ENCODE measurements at regions not wholly inside any gene's neighbourhood (a gene's known extent, or its start where the extent isn't known, plus 50 kb on each side); places are given as distances from the start of the nearest gene placed in this dataset.

DNA sequence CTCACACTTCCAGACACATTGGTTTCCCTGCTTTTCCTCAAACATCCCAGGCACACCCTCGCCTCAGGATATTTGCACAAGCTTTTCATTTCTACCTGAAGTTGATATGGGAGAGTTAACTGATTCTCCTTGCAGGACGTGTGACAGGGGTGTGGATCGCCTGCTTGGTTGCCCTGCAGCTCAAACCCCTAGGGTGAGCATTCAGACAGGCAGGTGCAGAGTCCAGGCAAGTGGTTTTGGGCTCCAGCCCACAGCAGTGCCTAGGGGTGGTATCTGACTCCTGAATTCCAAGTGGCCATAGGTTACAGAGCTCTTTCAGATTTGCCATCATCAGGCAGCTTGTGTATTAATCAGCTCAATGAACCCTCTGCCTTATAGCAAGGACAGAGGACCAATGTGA lies 1104.2 kb upstream of the IGFBP7 start:
- Histone ChIP-seq H3K4me2 (no peak overlapping the region), H3K79me2 (replicated peaks; ENCODE audit: insufficient read depth) (no peaks in the 10 kb centered on the region), H3K9me2 (ENCODE audit: insufficient read depth) (peaks cover 17% of the 10 kb centered on the region), H4K20me1 (replicated peaks; ENCODE audit: insufficient read depth) (no peaks in the 10 kb centered on the region), H3K27me3 (ENCODE audit: insufficient read depth) (no peaks in the 10 kb centered on the region), H3K4me3 (no peak overlapping the region), H3F3A (replicated peaks; ENCODE audit: low read depth) (no peaks in the 10 kb centered on the region), H3K4me1 (ENCODE audit: insufficient read depth) (peaks cover 20% of the 10 kb centered on the region), H3K36me3 (ENCODE audit: insufficient read depth) (0 out of 2 replicates have a peak, but pooled peaks cover under 1% of the 10 kb centered on the region), H3K27ac (ENCODE audit: low read depth) (0 out of 2 replicates have a peak overlapping the region, but pooled peaks have one; percentile 52), H2AFZ (no peak overlapping the region; the same call in 1 of the 2 replicates)
- ATAC-seq = peak; percentile 82
- TF ChIP-seq, protein P1, sequence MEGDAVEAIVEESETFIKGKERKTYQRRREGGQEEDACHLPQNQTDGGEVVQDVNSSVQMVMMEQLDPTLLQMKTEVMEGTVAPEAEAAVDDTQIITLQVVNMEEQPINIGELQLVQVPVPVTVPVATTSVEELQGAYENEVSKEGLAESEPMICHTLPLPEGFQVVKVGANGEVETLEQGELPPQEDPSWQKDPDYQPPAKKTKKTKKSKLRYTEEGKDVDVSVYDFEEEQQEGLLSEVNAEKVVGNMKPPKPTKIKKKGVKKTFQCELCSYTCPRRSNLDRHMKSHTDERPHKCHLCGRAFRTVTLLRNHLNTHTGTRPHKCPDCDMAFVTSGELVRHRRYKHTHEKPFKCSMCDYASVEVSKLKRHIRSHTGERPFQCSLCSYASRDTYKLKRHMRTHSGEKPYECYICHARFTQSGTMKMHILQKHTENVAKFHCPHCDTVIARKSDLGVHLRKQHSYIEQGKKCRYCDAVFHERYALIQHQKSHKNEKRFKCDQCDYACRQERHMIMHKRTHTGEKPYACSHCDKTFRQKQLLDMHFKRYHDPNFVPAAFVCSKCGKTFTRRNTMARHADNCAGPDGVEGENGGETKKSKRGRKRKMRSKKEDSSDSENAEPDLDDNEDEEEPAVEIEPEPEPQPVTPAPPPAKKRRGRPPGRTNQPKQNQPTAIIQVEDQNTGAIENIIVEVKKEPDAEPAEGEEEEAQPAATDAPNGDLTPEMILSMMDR (conservative IDR thresholded peaks at IDR 0.05; ENCODE audit: low read depth in 2 of 2) = no peak
- TF ChIP-seq JUNB (IDR thresholded peaks at IDR 0.05; ENCODE audit: unreplicated experiment) = no peak
- TF ChIP-seq NANOG (IDR thresholded peaks at IDR 0.05; ENCODE audit: borderline replicate concordance) = no peak
- TF ChIP-seq, protein P2, sequence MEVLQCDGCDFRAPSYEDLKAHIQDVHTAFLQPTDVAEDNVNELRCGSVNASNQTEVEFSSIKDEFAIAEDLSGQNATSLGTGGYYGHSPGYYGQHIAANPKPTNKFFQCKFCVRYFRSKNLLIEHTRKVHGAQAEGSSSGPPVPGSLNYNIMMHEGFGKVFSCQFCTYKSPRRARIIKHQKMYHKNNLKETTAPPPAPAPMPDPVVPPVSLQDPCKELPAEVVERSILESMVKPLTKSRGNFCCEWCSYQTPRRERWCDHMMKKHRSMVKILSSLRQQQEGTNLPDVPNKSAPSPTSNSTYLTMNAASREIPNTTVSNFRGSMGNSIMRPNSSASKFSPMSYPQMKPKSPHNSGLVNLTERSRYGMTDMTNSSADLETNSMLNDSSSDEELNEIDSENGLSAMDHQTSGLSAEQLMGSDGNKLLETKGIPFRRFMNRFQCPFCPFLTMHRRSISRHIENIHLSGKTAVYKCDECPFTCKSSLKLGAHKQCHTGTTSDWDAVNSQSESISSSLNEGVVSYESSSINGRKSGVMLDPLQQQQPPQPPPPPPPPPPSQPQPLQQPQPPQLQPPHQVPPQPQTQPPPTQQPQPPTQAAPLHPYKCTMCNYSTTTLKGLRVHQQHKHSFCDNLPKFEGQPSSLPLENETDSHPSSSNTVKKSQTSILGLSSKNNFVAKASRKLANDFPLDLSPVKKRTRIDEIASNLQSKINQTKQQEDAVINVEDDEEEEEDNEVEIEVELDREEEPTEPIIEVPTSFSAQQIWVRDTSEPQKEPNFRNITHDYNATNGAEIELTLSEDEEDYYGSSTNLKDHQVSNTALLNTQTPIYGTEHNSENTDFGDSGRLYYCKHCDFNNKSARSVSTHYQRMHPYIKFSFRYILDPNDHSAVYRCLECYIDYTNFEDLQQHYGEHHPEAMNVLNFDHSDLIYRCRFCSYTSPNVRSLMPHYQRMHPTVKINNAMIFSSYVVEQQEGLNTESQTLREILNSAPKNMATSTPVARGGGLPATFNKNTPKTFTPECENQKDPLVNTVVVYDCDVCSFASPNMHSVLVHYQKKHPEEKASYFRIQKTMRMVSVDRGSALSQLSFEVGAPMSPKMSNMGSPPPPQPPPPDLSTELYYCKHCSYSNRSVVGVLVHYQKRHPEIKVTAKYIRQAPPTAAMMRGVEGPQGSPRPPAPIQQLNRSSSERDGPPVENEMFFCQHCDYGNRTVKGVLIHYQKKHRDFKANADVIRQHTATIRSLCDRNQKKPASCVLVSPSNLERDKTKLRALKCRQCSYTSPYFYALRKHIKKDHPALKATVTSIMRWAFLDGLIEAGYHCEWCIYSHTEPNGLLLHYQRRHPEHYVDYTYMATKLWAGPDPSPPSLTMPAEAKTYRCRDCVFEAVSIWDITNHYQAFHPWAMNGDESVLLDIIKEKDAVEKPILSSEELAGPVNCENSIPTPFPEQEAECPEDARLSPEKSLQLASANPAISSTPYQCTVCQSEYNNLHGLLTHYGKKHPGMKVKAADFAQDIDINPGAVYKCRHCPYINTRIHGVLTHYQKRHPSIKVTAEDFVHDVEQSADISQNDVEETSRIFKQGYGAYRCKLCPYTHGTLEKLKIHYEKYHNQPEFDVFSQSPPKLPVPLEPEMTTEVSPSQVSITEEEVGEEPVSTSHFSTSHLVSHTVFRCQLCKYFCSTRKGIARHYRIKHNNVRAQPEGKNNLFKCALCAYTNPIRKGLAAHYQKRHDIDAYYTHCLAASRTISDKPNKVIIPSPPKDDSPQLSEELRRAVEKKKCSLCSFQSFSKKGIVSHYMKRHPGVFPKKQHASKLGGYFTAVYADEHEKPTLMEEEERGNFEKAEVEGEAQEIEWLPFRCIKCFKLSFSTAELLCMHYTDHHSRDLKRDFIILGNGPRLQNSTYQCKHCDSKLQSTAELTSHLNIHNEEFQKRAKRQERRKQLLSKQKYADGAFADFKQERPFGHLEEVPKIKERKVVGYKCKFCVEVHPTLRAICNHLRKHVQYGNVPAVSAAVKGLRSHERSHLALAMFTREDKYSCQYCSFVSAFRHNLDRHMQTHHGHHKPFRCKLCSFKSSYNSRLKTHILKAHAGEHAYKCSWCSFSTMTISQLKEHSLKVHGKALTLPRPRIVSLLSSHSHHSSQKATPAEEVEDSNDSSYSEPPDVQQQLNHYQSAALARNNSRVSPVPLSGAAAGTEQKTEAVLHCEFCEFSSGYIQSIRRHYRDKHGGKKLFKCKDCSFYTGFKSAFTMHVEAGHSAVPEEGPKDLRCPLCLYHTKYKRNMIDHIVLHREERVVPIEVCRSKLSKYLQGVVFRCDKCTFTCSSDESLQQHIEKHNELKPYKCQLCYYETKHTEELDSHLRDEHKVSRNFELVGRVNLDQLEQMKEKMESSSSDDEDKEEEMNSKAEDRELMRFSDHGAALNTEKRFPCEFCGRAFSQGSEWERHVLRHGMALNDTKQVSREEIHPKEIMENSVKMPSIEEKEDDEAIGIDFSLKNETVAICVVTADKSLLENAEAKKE (CRISPR knock-in tag; IDR thresholded peaks at IDR 0.05) = no peak
- no peak for TF ChIP-seq CREB1 (CRISPR knock-in tag; IDR thresholded peaks at IDR 0.05; ENCODE audit: low read depth)
- no peak for TF ChIP-seq STAT1 (IDR thresholded peaks at IDR 0.05; ENCODE audit: unreplicated experiment)
- TF ChIP-seq EZH2 (IDR thresholded peaks at IDR 0.05; ENCODE audit: low read depth, unreplicated experiment) = no peak
- no peak for TF ChIP-seq ZNF114 (CRISPR knock-in tag; IDR thresholded peaks at IDR 0.05)
- TF ChIP-seq, protein P3, sequence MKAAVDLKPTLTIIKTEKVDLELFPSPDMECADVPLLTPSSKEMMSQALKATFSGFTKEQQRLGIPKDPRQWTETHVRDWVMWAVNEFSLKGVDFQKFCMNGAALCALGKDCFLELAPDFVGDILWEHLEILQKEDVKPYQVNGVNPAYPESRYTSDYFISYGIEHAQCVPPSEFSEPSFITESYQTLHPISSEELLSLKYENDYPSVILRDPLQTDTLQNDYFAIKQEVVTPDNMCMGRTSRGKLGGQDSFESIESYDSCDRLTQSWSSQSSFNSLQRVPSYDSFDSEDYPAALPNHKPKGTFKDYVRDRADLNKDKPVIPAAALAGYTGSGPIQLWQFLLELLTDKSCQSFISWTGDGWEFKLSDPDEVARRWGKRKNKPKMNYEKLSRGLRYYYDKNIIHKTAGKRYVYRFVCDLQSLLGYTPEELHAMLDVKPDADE (IDR thresholded peaks at IDR 0.05) = no peak
- TF ChIP-seq ZNF331 (CRISPR knock-in tag; IDR thresholded peaks at IDR 0.05; ENCODE audit: low read depth) = no peak
- no peak for TF ChIP-seq POLR2AphosphoS5 (IDR thresholded peaks at IDR 0.05; ENCODE audit: low read depth)
- no peak for TF ChIP-seq EZH2phosphoT487 (IDR thresholded peaks at IDR 0.05; ENCODE audit: unreplicated experiment)
- TF ChIP-seq, protein P4, sequence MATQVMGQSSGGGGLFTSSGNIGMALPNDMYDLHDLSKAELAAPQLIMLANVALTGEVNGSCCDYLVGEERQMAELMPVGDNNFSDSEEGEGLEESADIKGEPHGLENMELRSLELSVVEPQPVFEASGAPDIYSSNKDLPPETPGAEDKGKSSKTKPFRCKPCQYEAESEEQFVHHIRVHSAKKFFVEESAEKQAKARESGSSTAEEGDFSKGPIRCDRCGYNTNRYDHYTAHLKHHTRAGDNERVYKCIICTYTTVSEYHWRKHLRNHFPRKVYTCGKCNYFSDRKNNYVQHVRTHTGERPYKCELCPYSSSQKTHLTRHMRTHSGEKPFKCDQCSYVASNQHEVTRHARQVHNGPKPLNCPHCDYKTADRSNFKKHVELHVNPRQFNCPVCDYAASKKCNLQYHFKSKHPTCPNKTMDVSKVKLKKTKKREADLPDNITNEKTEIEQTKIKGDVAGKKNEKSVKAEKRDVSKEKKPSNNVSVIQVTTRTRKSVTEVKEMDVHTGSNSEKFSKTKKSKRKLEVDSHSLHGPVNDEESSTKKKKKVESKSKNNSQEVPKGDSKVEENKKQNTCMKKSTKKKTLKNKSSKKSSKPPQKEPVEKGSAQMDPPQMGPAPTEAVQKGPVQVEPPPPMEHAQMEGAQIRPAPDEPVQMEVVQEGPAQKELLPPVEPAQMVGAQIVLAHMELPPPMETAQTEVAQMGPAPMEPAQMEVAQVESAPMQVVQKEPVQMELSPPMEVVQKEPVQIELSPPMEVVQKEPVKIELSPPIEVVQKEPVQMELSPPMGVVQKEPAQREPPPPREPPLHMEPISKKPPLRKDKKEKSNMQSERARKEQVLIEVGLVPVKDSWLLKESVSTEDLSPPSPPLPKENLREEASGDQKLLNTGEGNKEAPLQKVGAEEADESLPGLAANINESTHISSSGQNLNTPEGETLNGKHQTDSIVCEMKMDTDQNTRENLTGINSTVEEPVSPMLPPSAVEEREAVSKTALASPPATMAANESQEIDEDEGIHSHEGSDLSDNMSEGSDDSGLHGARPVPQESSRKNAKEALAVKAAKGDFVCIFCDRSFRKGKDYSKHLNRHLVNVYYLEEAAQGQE (IDR thresholded peaks at IDR 0.05; ENCODE audit: unreplicated experiment) = no peak
- Mint-ChIP-seq H3K36me3 (ENCODE audit: low read depth) (peaks cover 3% of the 10 kb centered on the region; the same call in 1 of the 3 replicates), H3K4me1 (peaks cover 40% of the 10 kb centered on the region), H3K27ac (peak overlapping the region; percentile 61), H3K4me3 (no peak overlapping the region), H3K9me3 (no peaks in the 10 kb centered on the region), H3K27me3 (ENCODE audit: insufficient read depth, low read depth, poor library complexity) (peaks cover 5% of the 10 kb centered on the region)
- DNase-seq (ENCODE audit: low spot score) = peak; percentile 7

Data from GM23338 (cell line).